Aorta (tissue), 5 donors: ENCODE measurements at regions not wholly inside any gene's neighbourhood (a gene's known extent, or its start where the extent isn't known, plus 50 kb on each side); places are given as distances from the start of the nearest gene placed in this dataset.

Experiments used
- ATAC-seq: fragments of 200-7000 bp; cut with Tn5 transposase; one replicate; pipeline ENCODE4 v1.9.1; 2022; ENCODE audit warnings: moderate library complexity; ENCODE audit not compliant: low FRiP score
- DNase-seq, 2 donors: peaks; one replicate each; pipeline ENCODE4 v3.0.0-alpha.2; 2020
- H3K27ac ChIP-seq, 2 donors: one replicate each; pipeline ENCODE4 v1.5.1; 2013; ENCODE audit warnings: low read length in 2 of 2, mild to moderate bottlenecking in 2 of 2, moderate library complexity in 2 of 2, control low read depth in 1 of 2, inconsistent platforms in 1 of 2, low read depth in 1 of 2
- H3K27me3 ChIP-seq, 2 donors: one replicate each; pipeline ENCODE4 v1.6.1; 2013; ENCODE audit warnings: control low read depth in 1 of 2, low read length in 1 of 2, mild to moderate bottlenecking in 1 of 2, moderate library complexity in 1 of 2; ENCODE audit not compliant: insufficient read depth in 2 of 2, control insufficient read depth in 1 of 2
- H3K36me3 ChIP-seq, 2 donors: one replicate each; pipeline ENCODE4 v1.6.1; 2013; ENCODE audit warnings: control low read depth in 1 of 2, low read length in 1 of 2, mild to moderate bottlenecking in 1 of 2; ENCODE audit not compliant: insufficient read depth in 2 of 2, control insufficient read depth in 1 of 2
- H3K4me1 ChIP-seq, 2 donors: one replicate each; pipeline ENCODE4 v1.6.1; 2013; ENCODE audit warnings: low read length in 2 of 2, control low read depth in 1 of 2, mild to moderate bottlenecking in 1 of 2, moderate library complexity in 1 of 2; ENCODE audit not compliant: insufficient read depth in 2 of 2, control insufficient read depth in 1 of 2
- H3K4me3 ChIP-seq, 2 donors: one replicate each; pipeline ENCODE4 v1.5.1; 2013; ENCODE audit warnings: low read length in 2 of 2, control low read depth in 1 of 2, mild to moderate bottlenecking in 1 of 2
- H3K9me3 ChIP-seq: one replicate; pipeline ENCODE4 v1.6.1; 2013; ENCODE audit warnings: mild to moderate bottlenecking, low read length; ENCODE audit not compliant: control insufficient read depth
- whole genome bisulfite sequencing, 2 donors: extraction: QIAGEN DNeasy Blood & Tissue Kit; methylation state at CpG; one replicate each; pipeline ENCODE4 v1.1.7; 2013; 5-methylcytosine and 5-hydroxymethylcytosine counted together
- intact Hi-C, 2 donors: fragments of 100-400 bp; cut with DNase I; formaldehyde crosslinking; loops; one replicate each; pipeline versions ENCODE4 v1.14.2 to v1.15.0; 2022
- donor health status: healthy with polysubstance abuse.
- donor health status: Bipolar disorder and iron deficiency.
- donor health status: DM: no; HTN: no; CAD: no.
- donor health status: DM: no; HTN: no; CAD: no.
- donor health status: DM: yes; HTN: yes; CAD: no.

GRCh38 chr4:36427696-36428095, 146.3 kb downstream of the DTHD1 start:
- intact Hi-C loops: no loop called here
- no peaks in the 10 kb centered on the region for H3K9me3 ChIP-seq
- ATAC-seq (peak; percentile 20), DNase-seq (no peak)
- H3K27me3 ChIP-seq: no peaks in the 10 kb centered on the region
- H3K4me3 ChIP-seq: no peak overlapping the region
- WGBS, 2 donors: 67% methylated on average over 2 of the region's 2 CpGs
- H3K4me1 ChIP-seq: no peaks in the 10 kb centered on the region
- H3K27ac ChIP-seq: no peak overlapping the region
- H3K36me3 ChIP-seq: no peaks in the 10 kb centered on the region

GRCh38 chr4:36432586-36432985, 151.2 kb downstream of the DTHD1 start:
- no peak for ATAC-seq
- WGBS, 2 donors: 74 to 75% methylated on average over 2 of the region's 2 CpGs
- H3K9me3 ChIP-seq: no peaks in the 10 kb centered on the region
- H3K27me3 ChIP-seq: no peaks in the 10 kb centered on the region
- intact Hi-C loops: no loop called here
- H3K27ac ChIP-seq: no peak overlapping the region
- no peak overlapping the region for H3K4me3 ChIP-seq
- H3K36me3 ChIP-seq: no peaks in the 10 kb centered on the region
- no peaks in the 10 kb centered on the region for H3K4me1 ChIP-seq
- DNase-seq: no peak

GRCh38 chr4:36439556-36439955, 158.1 kb downstream of the DTHD1 start:
- Histone ChIP-seq H3K9me3 (peaks cover 3% of the 10 kb centered on the region), H3K27ac (no peak overlapping the region), H3K4me1 (no peaks in the 10 kb centered on the region), H3K27me3 (no peaks in the 10 kb centered on the region), H3K4me3 (no peak overlapping the region), H3K36me3 (no peaks in the 10 kb centered on the region)
- DNase-seq (no peak), ATAC-seq (no peak)
- intact Hi-C loops: no loop called here
- 69 to 72% methylated on average over 4 of the region's 4 CpGs for WGBS, 2 donors

GRCh38 chr4:36445480-36445879, 164.1 kb downstream of the DTHD1 start:
- H3K4me3 ChIP-seq: no peak overlapping the region
- WGBS, 2 donors: 85 to 86% methylated on average over 2 of the region's 2 CpGs

GRCh38 chr4:36446275-36446674, 164.9 kb downstream of the DTHD1 start:
- H3K4me1 ChIP-seq: no peaks in the 10 kb centered on the region
- WGBS, 2 donors: 58 to 73% methylated on average over 3 of the region's 3 CpGs
- no peak for DNase-seq
- H3K9me3 ChIP-seq: no peaks in the 10 kb centered on the region
- no peaks in the 10 kb centered on the region for H3K27me3 ChIP-seq
- no peak for ATAC-seq
- H3K27ac ChIP-seq: no peak overlapping the region
- no peak overlapping the region for H3K4me3 ChIP-seq
- intact Hi-C loops: no loop called here
- H3K36me3 ChIP-seq: no peaks in the 10 kb centered on the region

More at GRCh38 chr4:36445480-36445879, 164.1 kb downstream of the DTHD1 start:
- no peak for DNase-seq
- ATAC-seq: no peak
- Histone ChIP-seq H3K27me3 (no peaks in the 10 kb centered on the region), H3K4me1 (no peaks in the 10 kb centered on the region), H3K9me3 (no peaks in the 10 kb centered on the region), H3K27ac (no peak overlapping the region), H3K36me3 (no peaks in the 10 kb centered on the region)
- intact Hi-C loops: no loop called here

- Histone ChIP-seq H3K27ac (no peak overlapping the region), H3K36me3 (no peaks in the 10 kb centered on the region), H3K4me1 (no peaks in the 10 kb centered on the region), H3K27me3 (no peaks in the 10 kb centered on the region), H3K4me3 (no peak overlapping the region), H3K9me3 (no peaks in the 10 kb centered on the region)
- ATAC-seq (no peak), DNase-seq (no peak)
- WGBS, 2 donors: 48 to 81% methylated on average over 4 of the region's 4 CpGs
- intact Hi-C loops: no loop called here
These were observed 179.9 kb downstream of the DTHD1 start for GRCh38 chr4:36461344-36461743.

GRCh38 chr4:36467670-36468069, 186.3 kb downstream of the DTHD1 start:
- Histone ChIP-seq H3K4me3 (no peak overlapping the region), H3K27me3 (no peaks in the 10 kb centered on the region), H3K27ac (no peak overlapping the region), H3K36me3 (no peaks in the 10 kb centered on the region), H3K9me3 (no peaks in the 10 kb centered on the region), H3K4me1 (no peaks in the 10 kb centered on the region)
- 66 to 87% methylated on average over 2 of the region's 2 CpGs for WGBS, 2 donors
- no peak for DNase-seq
- no peak for ATAC-seq
- intact Hi-C loops: no loop called here

- Histone ChIP-seq H3K36me3 (no peaks in the 10 kb centered on the region), H3K9me3 (no peaks in the 10 kb centered on the region), H3K27ac (no peak overlapping the region), H3K27me3 (no peaks in the 10 kb centered on the region), H3K4me1 (no peaks in the 10 kb centered on the region), H3K4me3 (no peak overlapping the region)
- DNase-seq (no peak), ATAC-seq (no peak)
- intact Hi-C loops: no loop called here
- WGBS, 2 donors: 85 to 88% methylated on average over 2 of the region's 2 CpGs
These were observed 190.5 kb downstream of the DTHD1 start for GRCh38 chr4:36471903-36472302.

GRCh38 chr4:36476135-36476534, 194.7 kb downstream of the DTHD1 start:
- no peaks in the 10 kb centered on the region for H3K36me3 ChIP-seq
- H3K4me3 ChIP-seq: no peak overlapping the region
- no peak for DNase-seq
- intact Hi-C loops: no loop called here
- H3K27ac ChIP-seq: no peak overlapping the region
- H3K9me3 ChIP-seq: no peaks in the 10 kb centered on the region
- H3K4me1 ChIP-seq: no peaks in the 10 kb centered on the region
- H3K27me3 ChIP-seq: no peaks in the 10 kb centered on the region
- WGBS, 2 donors: 77 to 82% methylated on average over 4 of the region's 4 CpGs
- ATAC-seq: no peak
